Panc1 (cell line): ENCODE measurements at regions not wholly inside any gene's neighbourhood (a gene's known extent, or its start where the extent isn't known, plus 50 kb on each side); places are given as distances from the start of the nearest gene placed in this dataset.

Experiments used
- CTCF ChIP-seq: fragments of 450-650 bp; IDR thresholded peaks from 2 replicates; pipeline ENCODE4 v1.5.1; 2017; ENCODE audit warnings: mild to moderate bottlenecking
- SIN3A ChIP-seq: IDR thresholded peaks from 2 replicates; pipeline ENCODE4 v1.6.1; 2012; ENCODE audit warnings: low read depth, mild to moderate bottlenecking, low read length, moderate library complexity, borderline replicate concordance; ENCODE audit not compliant: insufficient read depth
- TCF7L2 ChIP-seq: IDR thresholded peaks from 2 replicates; pipeline ENCODE4 v1.6.1; 2011; ENCODE audit warnings: mild to moderate bottlenecking, low read depth, low read length, inconsistent platforms

- TF ChIP-seq CTCF (no peak), SIN3A (no peak), TCF7L2 (no peak)
Measured at GRCh38 chr10:129390147-129390546, 76.9 kb upstream of the MGMT start.
